ENCODE measurements at regions not wholly inside any gene's neighbourhood (a gene's known extent, or its start where the extent isn't known, plus 50 kb on each side); places are given as distances from the start of the nearest gene placed in this dataset.

DNA sequence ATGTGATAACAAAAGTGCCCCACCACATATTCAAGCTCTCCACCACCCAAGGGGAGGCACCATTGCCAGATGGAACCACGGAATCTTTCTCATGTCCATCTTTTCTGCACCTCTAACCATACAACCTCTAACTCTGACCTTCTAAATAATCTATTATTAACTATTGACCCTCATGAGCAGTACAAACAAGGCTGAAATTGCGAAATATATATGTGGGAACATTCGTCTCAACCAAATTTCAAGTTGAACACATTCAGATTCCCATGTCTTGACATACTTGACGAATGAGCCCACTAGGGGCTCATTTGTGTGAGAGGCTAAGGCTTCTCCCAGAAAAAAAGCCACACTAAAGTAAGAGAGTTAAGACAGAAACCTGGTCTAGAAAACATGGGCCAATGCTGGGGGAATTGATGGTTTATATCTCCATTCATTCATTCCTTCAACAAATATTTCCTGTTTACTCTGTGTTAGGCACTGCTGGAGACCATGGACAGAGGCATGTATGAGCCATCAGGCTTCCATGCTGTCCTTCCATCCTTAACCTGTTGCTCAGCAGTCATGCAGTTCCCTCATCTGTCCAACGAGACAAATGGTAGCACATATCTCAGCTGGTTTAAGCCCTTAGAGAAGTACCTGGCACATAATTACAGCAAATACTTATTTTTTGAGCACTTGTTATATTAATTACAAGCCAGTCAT lies 130.4 kb downstream of the ESM1 start:
- TF ChIP-seq, protein P1, sequence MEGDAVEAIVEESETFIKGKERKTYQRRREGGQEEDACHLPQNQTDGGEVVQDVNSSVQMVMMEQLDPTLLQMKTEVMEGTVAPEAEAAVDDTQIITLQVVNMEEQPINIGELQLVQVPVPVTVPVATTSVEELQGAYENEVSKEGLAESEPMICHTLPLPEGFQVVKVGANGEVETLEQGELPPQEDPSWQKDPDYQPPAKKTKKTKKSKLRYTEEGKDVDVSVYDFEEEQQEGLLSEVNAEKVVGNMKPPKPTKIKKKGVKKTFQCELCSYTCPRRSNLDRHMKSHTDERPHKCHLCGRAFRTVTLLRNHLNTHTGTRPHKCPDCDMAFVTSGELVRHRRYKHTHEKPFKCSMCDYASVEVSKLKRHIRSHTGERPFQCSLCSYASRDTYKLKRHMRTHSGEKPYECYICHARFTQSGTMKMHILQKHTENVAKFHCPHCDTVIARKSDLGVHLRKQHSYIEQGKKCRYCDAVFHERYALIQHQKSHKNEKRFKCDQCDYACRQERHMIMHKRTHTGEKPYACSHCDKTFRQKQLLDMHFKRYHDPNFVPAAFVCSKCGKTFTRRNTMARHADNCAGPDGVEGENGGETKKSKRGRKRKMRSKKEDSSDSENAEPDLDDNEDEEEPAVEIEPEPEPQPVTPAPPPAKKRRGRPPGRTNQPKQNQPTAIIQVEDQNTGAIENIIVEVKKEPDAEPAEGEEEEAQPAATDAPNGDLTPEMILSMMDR (conservative IDR thresholded peaks at IDR 0.05 in 1 of 2, IDR thresholded peaks at IDR 0.05 in 1 of 2; ENCODE audit: low read depth in 1 of 2, low read length in 2 of 2), result no peak
- TF ChIP-seq EZH2 (IDR thresholded peaks at IDR 0.05; ENCODE audit: low read length, missing control alignments), result no peak
